ENCODE measurements at regions not wholly inside any gene's neighbourhood (a gene's known extent, or its start where the extent isn't known, plus 50 kb on each side); places are given as distances from the start of the nearest gene placed in this dataset.

GRCh38 chr7:18234519-18234918, 206.9 kb upstream of the PRPS1L1 start:
- TF ChIP-seq CTCF (tag by site-specific recombination; IDR thresholded peaks at IDR 0.05) (no peak), ZNF121 (tag by site-specific recombination; IDR thresholded peaks at IDR 0.05) (no peak), RBAK (tag by site-specific recombination; IDR thresholded peaks at IDR 0.05) (no peak), ZBTB21 (tag by site-specific recombination; IDR thresholded peaks at IDR 0.05) (no peak), ZNF23 (tag by site-specific recombination; IDR thresholded peaks at IDR 0.05; ENCODE audit: borderline replicate concordance) (no peak), ZNF701 (tag by site-specific recombination; IDR thresholded peaks at IDR 0.05) (no peak), ZNF18 (tag by site-specific recombination; IDR thresholded peaks at IDR 0.05) (no peak), ZNF830 (tag by site-specific recombination; IDR thresholded peaks at IDR 0.05; ENCODE audit: low read depth) (no peak), ZBTB7A (tag by site-specific recombination; IDR thresholded peaks at IDR 0.05; ENCODE audit: low read depth) (no peak), ZNF174 (tag by site-specific recombination; IDR thresholded peaks at IDR 0.05) (no peak), ZNF354C (tag by site-specific recombination; IDR thresholded peaks at IDR 0.05; ENCODE audit: borderline replicate concordance, low read depth) (no peak)
- TF ChIP-seq, protein P1, sequence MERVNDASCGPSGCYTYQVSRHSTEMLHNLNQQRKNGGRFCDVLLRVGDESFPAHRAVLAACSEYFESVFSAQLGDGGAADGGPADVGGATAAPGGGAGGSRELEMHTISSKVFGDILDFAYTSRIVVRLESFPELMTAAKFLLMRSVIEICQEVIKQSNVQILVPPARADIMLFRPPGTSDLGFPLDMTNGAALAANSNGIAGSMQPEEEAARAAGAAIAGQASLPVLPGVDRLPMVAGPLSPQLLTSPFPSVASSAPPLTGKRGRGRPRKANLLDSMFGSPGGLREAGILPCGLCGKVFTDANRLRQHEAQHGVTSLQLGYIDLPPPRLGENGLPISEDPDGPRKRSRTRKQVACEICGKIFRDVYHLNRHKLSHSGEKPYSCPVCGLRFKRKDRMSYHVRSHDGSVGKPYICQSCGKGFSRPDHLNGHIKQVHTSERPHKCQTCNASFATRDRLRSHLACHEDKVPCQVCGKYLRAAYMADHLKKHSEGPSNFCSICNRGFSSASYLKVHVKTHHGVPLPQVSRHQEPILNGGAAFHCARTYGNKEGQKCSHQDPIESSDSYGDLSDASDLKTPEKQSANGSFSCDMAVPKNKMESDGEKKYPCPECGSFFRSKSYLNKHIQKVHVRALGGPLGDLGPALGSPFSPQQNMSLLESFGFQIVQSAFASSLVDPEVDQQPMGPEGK (tag by site-specific recombination; IDR thresholded peaks at IDR 0.05), result no peak
- TF ChIP-seq, protein P2, sequence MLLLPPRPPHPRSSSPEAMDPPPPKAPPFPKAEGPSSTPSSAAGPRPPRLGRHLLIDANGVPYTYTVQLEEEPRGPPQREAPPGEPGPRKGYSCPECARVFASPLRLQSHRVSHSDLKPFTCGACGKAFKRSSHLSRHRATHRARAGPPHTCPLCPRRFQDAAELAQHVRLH (tag by site-specific recombination; IDR thresholded peaks at IDR 0.05), result no peak
